Upper lobe of right lung (tissue), 1 donor: ENCODE measurements at regions not wholly inside any gene's neighbourhood (a gene's known extent, or its start where the extent isn't known, plus 50 kb on each side); places are given as distances from the start of the nearest gene placed in this dataset.

ENCODE experiments used
- ATAC-seq: fragments of 200-7000 bp; cut with Tn5 transposase; one replicate; pipeline ENCODE4 v1.9.1; 2020; ENCODE audit warnings: mild to moderate bottlenecking, moderate library complexity
- DNase-seq: peaks from one replicate; pipeline ENCODE4 v3.0.0-alpha.2; 2020
- H3K27ac ChIP-seq: fragments of 200-600 bp; one replicate; pipeline ENCODE4 v1.8.0; 2022
- H3K27me3 ChIP-seq: fragments of 200-600 bp; one replicate; pipeline ENCODE4 v1.8.0; 2022; ENCODE audit warnings: mild to moderate bottlenecking
- H3K36me3 ChIP-seq: fragments of 200-600 bp; one replicate; pipeline ENCODE4 v1.8.0; 2022
- H3K4me1 ChIP-seq: fragments of 200-600 bp; one replicate; pipeline ENCODE4 v1.8.0; 2022
- H3K4me3 ChIP-seq: fragments of 200-600 bp; one replicate; pipeline ENCODE4 v1.8.0; 2022; ENCODE audit warnings: mild to moderate bottlenecking
- H3K9me3 ChIP-seq: fragments of 200-600 bp; one replicate; pipeline ENCODE4 v1.8.0; 2022
- CTCF ChIP-seq: fragments of 200-600 bp; IDR thresholded peaks from one replicate; pipeline ENCODE4 v1.8.0; 2022; ENCODE audit warnings: antibody characterized with exemption
- intact Hi-C: fragments of 100-400 bp; cut with DNase I; formaldehyde crosslinking; loops from one replicate; pipeline ENCODE4 v1.11.0; 2022
- donor health status: DM: no; HTN: yes; CAD: no; lungs with severe emphysema.

GRCh38 chr7:32299133-32299702 lies 191.0 kb downstream of the LSM5 start:
- Histone ChIP-seq H3K4me3 (peak overlapping the region; percentile 33), H3K36me3 (no peaks in the 10 kb centered on the region), H3K27me3 (peaks cover 43% of the 10 kb centered on the region), H3K4me1 (no peaks in the 10 kb centered on the region), H3K9me3 (no peaks in the 10 kb centered on the region), H3K27ac (no peak overlapping the region)
- DNase-seq: no peak
- ATAC-seq: no peak
- no peak for TF ChIP-seq CTCF
- intact Hi-C loops: no loop called here

DNA sequence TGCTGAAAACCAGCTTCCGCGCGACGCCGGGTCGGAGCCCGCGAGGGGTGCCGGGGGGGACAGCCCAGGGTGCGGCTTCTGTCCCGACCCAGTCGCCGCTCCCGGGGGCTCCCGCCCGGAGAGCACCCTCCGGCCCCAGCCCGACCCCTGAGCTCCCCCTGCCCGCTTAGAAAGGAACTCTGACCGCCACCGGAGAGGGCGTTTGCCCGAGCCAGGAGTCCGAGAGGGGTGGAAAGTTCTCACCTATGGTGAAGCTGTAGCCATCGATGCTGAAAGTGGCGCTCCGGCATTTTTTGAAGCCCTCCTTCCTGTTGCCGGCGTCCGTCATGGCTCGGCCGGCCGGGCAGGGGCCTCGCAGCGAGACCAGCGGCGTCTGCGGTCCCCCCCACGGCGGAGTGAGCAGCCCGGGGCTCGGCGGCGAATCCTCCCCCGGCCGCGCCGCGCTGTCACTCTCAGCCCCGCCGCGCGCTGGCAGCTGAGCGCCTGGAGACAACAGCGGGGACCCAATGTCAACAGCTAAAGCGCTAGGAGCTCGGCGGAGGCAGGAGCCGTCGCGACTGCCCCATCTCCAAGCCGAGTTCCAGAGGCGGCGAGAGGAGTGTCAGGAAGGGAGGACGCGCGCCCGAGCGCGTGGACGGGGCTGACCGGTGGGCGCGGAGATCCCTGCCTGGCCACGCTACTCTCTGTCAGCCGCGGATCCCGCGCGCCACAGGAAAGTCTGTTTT lies 191.6 kb downstream of the LSM5 start:
- Histone ChIP-seq H3K27ac (no peak overlapping the region), H3K27me3 (peaks cover 43% of the 10 kb centered on the region), H3K36me3 (no peaks in the 10 kb centered on the region), H3K4me1 (no peaks in the 10 kb centered on the region), H3K9me3 (no peaks in the 10 kb centered on the region), H3K4me3 (peak overlapping the region; percentile 33)
- intact Hi-C loops: no loop called here
- no peak for TF ChIP-seq CTCF
- DNase-seq (no peak), ATAC-seq (peak; percentile 33)

GRCh38 chr7:32293833-32294232 lies 196.3 kb downstream of the LSM5 start:
- H3K36me3 ChIP-seq: no peaks in the 10 kb centered on the region
- H3K27me3 ChIP-seq: peaks cover 16% of the 10 kb centered on the region
- ATAC-seq (no peak), DNase-seq (no peak)
- H3K4me3 ChIP-seq: no peak overlapping the region
- H3K9me3 ChIP-seq: no peaks in the 10 kb centered on the region
- intact Hi-C loops: no loop called here
- TF ChIP-seq CTCF: no peak
- H3K4me1 ChIP-seq: no peaks in the 10 kb centered on the region
- no peak overlapping the region for H3K27ac ChIP-seq

DNA sequence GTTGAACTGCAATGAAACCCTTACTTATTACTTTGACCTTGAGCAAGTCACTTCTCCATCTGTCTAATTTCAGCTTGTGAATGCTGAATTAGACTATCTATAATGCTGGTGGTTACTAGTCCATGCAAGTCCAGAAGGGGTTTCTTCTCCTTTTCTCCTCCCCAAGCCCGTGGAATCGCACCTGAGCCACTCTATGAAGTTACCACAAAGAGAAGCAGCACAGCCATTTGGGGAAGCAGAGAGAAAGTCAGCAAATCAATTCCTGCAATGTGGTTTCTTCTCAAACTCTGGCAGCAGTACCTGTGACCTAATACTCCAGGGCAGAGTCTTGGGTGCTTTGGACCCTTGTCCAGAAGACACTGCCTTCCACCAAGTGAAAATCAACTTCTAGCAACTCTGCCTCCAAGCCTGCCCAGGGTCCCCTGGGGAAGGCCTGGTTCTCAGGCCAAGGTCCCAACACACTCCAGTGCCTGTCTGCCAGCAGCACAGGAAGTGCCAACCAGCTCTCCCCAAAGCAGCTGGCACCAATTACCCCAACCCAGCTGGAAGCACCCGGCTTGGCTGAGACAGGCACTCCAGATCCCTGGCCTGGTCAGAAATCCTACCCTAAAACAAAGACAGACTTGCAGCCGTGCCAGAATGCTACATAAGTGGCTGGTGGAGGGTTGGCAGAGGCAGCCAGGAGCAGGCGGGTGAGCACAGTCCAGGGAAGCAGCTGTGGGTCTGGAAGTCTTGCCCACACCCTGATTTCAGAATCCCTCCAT lies 200.3 kb downstream of the LSM5 start:
- no peak for TF ChIP-seq CTCF
- no peaks in the 10 kb centered on the region for H3K9me3 ChIP-seq
- H3K27ac ChIP-seq: no peak overlapping the region
- intact Hi-C loops: no loop called here
- no peaks in the 10 kb centered on the region for H3K36me3 ChIP-seq
- DNase-seq: peak; percentile 70
- no peak overlapping the region for H3K4me3 ChIP-seq
- peak; percentile 65 for ATAC-seq
- no peaks in the 10 kb centered on the region for H3K27me3 ChIP-seq
- H3K4me1 ChIP-seq: no peaks in the 10 kb centered on the region

- no peak for TF ChIP-seq CTCF
Observed at GRCh38 chr7:32285698-32286097, 204.5 kb downstream of the LSM5 start.

More at GRCh38 chr7:32285698-32286097, 204.5 kb downstream of the LSM5 start:
- Histone ChIP-seq H3K4me1 (no peaks in the 10 kb centered on the region), H3K27ac (no peak overlapping the region), H3K9me3 (no peaks in the 10 kb centered on the region), H3K4me3 (no peak overlapping the region), H3K27me3 (no peaks in the 10 kb centered on the region), H3K36me3 (no peaks in the 10 kb centered on the region)
- ATAC-seq (no peak), DNase-seq (no peak)
- intact Hi-C loops: no loop called here
